K562 (cell line): ENCODE measurements at regions not wholly inside any gene's neighbourhood (a gene's known extent, or its start where the extent isn't known, plus 50 kb on each side); places are given as distances from the start of the nearest gene placed in this dataset.

ENCODE experiments used
- ATAC-seq: fragments of 200-7000 bp; cut with Tn5 transposase; 3 replicates; pipeline ENCODE4 v1.9.1; 2020; ENCODE audit warnings: moderate library complexity
- BruUV-seq: library from RNA; stranded (reverse); fragments of 400-500 nt; replicated peaks from 2 replicates; lab custom pipeline; 2021; lab: Mats Ljungman, UMichigan
- CTCF ChIA-PET: fragments of 300-600 bp; formaldehyde crosslinking; extraction: SDS; loops from one replicate; lab custom pipeline; 2021; ENCODE audit warnings: low intra/inter-chr PET ratio; lab: Yijun Ruan, JAX
- POLR2A ChIA-PET: fragments of 300-600, 350-650 bp; sonication (Branson Sonifier 250); formaldehyde crosslinking; extraction: SDS; loops from one replicate; lab custom pipeline; 2021; ENCODE audit warnings: antibody characterized with exemption, inconsistent platforms; lab: Yijun Ruan, JAX
- DNase-seq, 4 experiments: peaks; one replicate each; pipeline versions ENCODE4 v3.0.0 to v3.0.0-alpha.2; 2011 to 2018; ENCODE audit warnings: low spot score in 3 of 4, mixed read lengths in 3 of 4; ENCODE audit errors: extremely low read depth in 1 of 4
- FAIRE-seq: peaks from 2 replicates; lab custom pipeline; 2011; peaks lifted over from hg19 to GRCh38; lab: Jason Lieb, UNC
- H2AFZ ChIP-seq: 2 replicates; pipeline ENCODE4 v1.6.0; 2011; ENCODE audit warnings: low read depth, low read length, control low read depth, inconsistent platforms
- H3K27ac ChIP-seq: fragments of 200-600 bp; 3 replicates; pipeline ENCODE4 v1.8.0; 2011; ENCODE audit warnings: low read depth, mild to moderate bottlenecking, control low read depth, inconsistent platforms, low read length, moderate library complexity, mixed read lengths; ENCODE audit errors: extremely low read depth
- H3K27me3 ChIP-seq, 2 experiments: fragments of 300-600 bp in 1 of 2; 2 replicates in 1 of 2; 3 replicates in 1 of 2; pipeline versions ENCODE4 v1.6.0 to v1.8.0; 2011; ENCODE audit warnings: inconsistent platforms in 2 of 2, low read length in 2 of 2, mild to moderate bottlenecking in 1 of 2, mixed read lengths in 1 of 2, moderate library complexity in 1 of 2; ENCODE audit not compliant: control insufficient read depth in 2 of 2, insufficient read depth in 2 of 2
- H3K36me3 ChIP-seq: fragments of 300-600 bp; 3 replicates; pipeline ENCODE4 v1.8.0; 2011; ENCODE audit warnings: mild to moderate bottlenecking, low read length, inconsistent platforms; ENCODE audit not compliant: control insufficient read depth, insufficient read depth
- H3K4me1 ChIP-seq, 2 experiments: fragments of 200-600 bp in 1 of 2; replicated peaks in 1 of 2; 2 replicates in 1 of 2; 3 replicates in 1 of 2; pipeline versions ENCODE4 v1.5.1 to v1.8.0; 2011; ENCODE audit warnings: inconsistent platforms in 2 of 2, low read length in 2 of 2, mild to moderate bottlenecking in 1 of 2, mixed read lengths in 1 of 2, moderate library complexity in 1 of 2; ENCODE audit not compliant: control insufficient read depth in 2 of 2, insufficient read depth in 2 of 2
- H3K4me2 ChIP-seq: 2 replicates; pipeline ENCODE4 v1.6.1; 2011; ENCODE audit warnings: low read length, control low read depth, inconsistent platforms, mixed read lengths; ENCODE audit not compliant: insufficient read depth
- H3K4me3 ChIP-seq: fragments of 200-600 bp; sonication (generic), shearing (Covaris generic); 2 replicates; pipeline ENCODE4 v1.5.1; 2016; ENCODE audit warnings: control low read depth, inconsistent platforms
- H3K79me2 ChIP-seq: fragments of 200-600 bp; 3 replicates; pipeline ENCODE4 v1.8.0; 2011; ENCODE audit warnings: low read length, inconsistent platforms; ENCODE audit not compliant: control insufficient read depth, insufficient read depth
- H3K9ac ChIP-seq, 2 experiments: 2 replicates each; pipeline versions ENCODE4 v1.6.0 to v1.6.1; 2011; ENCODE audit warnings: low read depth in 2 of 2, low read length in 2 of 2, control low read depth in 1 of 2, inconsistent platforms in 1 of 2, mild to moderate bottlenecking in 1 of 2, mixed read lengths in 1 of 2; ENCODE audit not compliant: insufficient read depth in 1 of 2
- H3K9me1 ChIP-seq: one replicate; pipeline ENCODE4 v1.6.0; 2011; ENCODE audit warnings: inconsistent platforms, mild to moderate bottlenecking, low read length, moderate library complexity; ENCODE audit not compliant: control insufficient read depth, insufficient read depth
- H3K9me3 ChIP-seq: replicated peaks from 2 replicates; pipeline ENCODE4 v1.5.1; 2011; ENCODE audit warnings: low read depth, low read length, inconsistent platforms; ENCODE audit not compliant: control insufficient read depth, insufficient read depth
- H4K20me1 ChIP-seq: replicated peaks from 2 replicates; pipeline ENCODE4 v1.6.1; 2011; ENCODE audit warnings: low read length, inconsistent platforms, mixed read lengths; ENCODE audit not compliant: control insufficient read depth, insufficient read depth
- ASH1L ChIP-seq: fragments of 450-650 bp; IDR thresholded peaks from 2 replicates; pipeline ENCODE4 v1.6.1; 2018; ENCODE audit warnings: borderline replicate concordance, mild to moderate bottlenecking, low read depth; ENCODE audit not compliant: partially characterized antibody
- ATF4 ChIP-seq: fragments of 450-650 bp; formaldehyde crosslinking; IDR thresholded peaks from 2 replicates; pipeline ENCODE4 v1.4.0; 2022; ENCODE audit warnings: mild to moderate bottlenecking, moderate library complexity
- C11orf30 ChIP-seq: fragments of 450-650 bp; IDR thresholded peaks from 2 replicates; pipeline ENCODE4 v1.6.1; 2016; ENCODE audit warnings: low read depth, mild to moderate bottlenecking
- CBX3 ChIP-seq, 2 experiments: IDR thresholded peaks; 1 replicate in 1 of 2; 2 replicates in 1 of 2; pipeline ENCODE4 v1.6.1; 2012; ENCODE audit warnings: inconsistent platforms in 2 of 2, low read length in 2 of 2, borderline replicate concordance in 1 of 2, control low read depth in 1 of 2
- CXXC5 ChIP-seq: fragments of 250-450 bp; sonication (Bioruptor Pico); IDR thresholded peaks from 2 replicates; pipeline ENCODE4 v1.8.0; 2022; ENCODE audit warnings: inconsistent platforms, mild to moderate bottlenecking, moderate library complexity
- DIDO1 ChIP-seq: fragments of 450-650 bp; IDR thresholded peaks from 2 replicates; pipeline ENCODE4 v1.6.1; 2016; ENCODE audit warnings: low read depth, missing biosample characterization, missing genetic modification characterization
- KAT8 ChIP-seq: fragments of 450-650 bp; IDR thresholded peaks from 2 replicates; pipeline ENCODE4 v1.6.1; 2016; ENCODE audit warnings: low read depth, mild to moderate bottlenecking
- NFIX ChIP-seq: fragments of 250-450 bp; sonication (Bioruptor Pico); IDR thresholded peaks from 2 replicates; pipeline ENCODE4 v1.4.0; 2020; ENCODE audit warnings: low read depth, mild to moderate bottlenecking, moderate library complexity
- NFRKB ChIP-seq: fragments of 450-650 bp; IDR thresholded peaks from 2 replicates; pipeline ENCODE4 v1.6.1; 2016; ENCODE audit warnings: low read depth
- PBX2 ChIP-seq, 2 experiments: IDR thresholded peaks in 1 of 2; conservative IDR thresholded peaks in 1 of 2; 2 replicates each; pipeline ENCODE4 v1.6.1; 2016; ENCODE audit warnings: low read depth in 2 of 2, mild to moderate bottlenecking in 1 of 2, missing compliant biosample characterization in 1 of 2, missing genetic modification characterization in 1 of 2, moderate library complexity in 1 of 2
- PREB ChIP-seq: sonication (generic); formaldehyde crosslinking; IDR thresholded peaks from 2 replicates; pipeline ENCODE4 v1.8.1; 2023; ENCODE audit warnings: mild to moderate bottlenecking, missing genetic modification reagents
- TEAD1 ChIP-seq, 2 experiments: fragments of 450-650 bp in 1 of 2; sonication (generic) in 1 of 2; formaldehyde crosslinking; IDR thresholded peaks; 2 replicates each; pipeline versions ENCODE4 v1.4.0 to v1.8.0; 2020 to 2022; ENCODE audit warnings: mild to moderate bottlenecking in 2 of 2, missing genetic modification reagents in 1 of 2
- TFAP4 ChIP-seq: sonication (generic); formaldehyde crosslinking; IDR thresholded peaks from 2 replicates; pipeline ENCODE4 v1.8.0; 2022; ENCODE audit warnings: missing genetic modification reagents, mild to moderate bottlenecking, moderate library complexity, borderline replicate concordance
- ZEB2 ChIP-seq: fragments of 450-650 bp; IDR thresholded peaks from 2 replicates; pipeline ENCODE4 v1.6.1; 2016
- ZNF274 ChIP-seq: IDR thresholded peaks from 2 replicates; pipeline ENCODE4 v1.6.1; 2011; ENCODE audit warnings: low read depth, mild to moderate bottlenecking, low read length, moderate library complexity, borderline replicate concordance
- WGBS: fragments of 100-300 bp; shearing (Covaris generic); methylation state at CpG from one replicate; pipeline ENCODE4 v1.1.6; 2016; ENCODE audit warnings: low coverage, mixed read lengths; ENCODE audit not compliant: insufficient coverage; ENCODE audit errors: missing lambda C conversion rate; 5-methylcytosine and 5-hydroxymethylcytosine counted together
- in situ Hi-C: fragments of 300-500 bp; cut with MboI; formaldehyde crosslinking; loops from 4 replicates; pipeline ENCODE4 v1.15.0; 2018; ENCODE audit warnings: inconsistent platforms, mixed read lengths
- intact Hi-C: fragments of 100-400 bp; cut with micrococcal nuclease; formaldehyde crosslinking; loops from 2 replicates; pipeline ENCODE4 v1.14.2; 2022

GRCh38 chr4:97132435-97132834 is 1010.8 kb downstream of the STPG2 start (continued):
- TF ChIP-seq ATF4 (CRISPR knock-in tag), result no peak
- TF ChIP-seq PREB, result no peak

- in situ Hi-C loops, result no loop called here
- Histone ChIP-seq H3K36me3 (no peaks in the 10 kb centered on the region), H3K27ac (no peak overlapping the region), H3K4me1 (no peaks in the 10 kb centered on the region), H3K9me3 (no peaks in the 10 kb centered on the region)
- ChIA-PET POLR2A (no interaction called here), CTCF (no interaction called here)
- ATAC-seq (no peak), DNase-seq (no peak)
- WGBS, result 0% methylated on average over 2 of the region's 2 CpGs
- TF ChIP-seq ZEB2 (no peak), CBX3 (IDR thresholded peaks at IDR 0.05; ENCODE audit: borderline replicate concordance in 1 of 2, low read length in 2 of 2) (no peak), DIDO1 (tag) (no peak), TFAP4 (CRISPR knock-in tag) (no peak), NFIX (no peak), ASH1L (no peak), TEAD1 (CRISPR knock-in tag; IDR thresholded peaks at IDR 0.05) (no peak), NFRKB (no peak), KAT8 (no peak), C11orf30 (no peak), PBX2 (CRISPR knock-in tag; IDR thresholded peaks at IDR 0.05; ENCODE audit: low read depth) (no peak), PBX2 (tag; conservative IDR thresholded peaks at IDR 0.05; ENCODE audit: low read depth) (no peak), CXXC5 (CRISPR knock-in tag) (no peak), ZNF274 (no peak)
- TF ChIP-seq, all 486 proteins: peak for 0
- Histone ChIP-seq H2AFZ (no peak overlapping the region), H4K20me1 (no peaks in the 10 kb centered on the region), H3K4me2 (no peak overlapping the region), H3K79me2 (no peaks in the 10 kb centered on the region), H3K27me3 (no peaks in the 10 kb centered on the region), H3K9me1 (no peaks in the 10 kb centered on the region), H3K4me3 (no peak overlapping the region), H3K9ac (no peak overlapping the region)
- BruUV-seq, result no TSS peak
- FAIRE-seq, result no peak
- intact Hi-C loops, result no loop called here
Measured at GRCh38 chr4:97134456-97134855, 1008.8 kb downstream of the STPG2 start.
